Epidermal melanocyte (primary cell): ENCODE measurements at regions not wholly inside any gene's neighbourhood (a gene's known extent, or its start where the extent isn't known, plus 50 kb on each side); places are given as distances from the start of the nearest gene placed in this dataset.
"Not testable (repeated sequence)": the region's sequence is repeated elsewhere in the genome, so short reads cannot be mapped to it uniquely, and the experiment has no call there.

ENCODE experiments used
- DNase-seq: peaks from one replicate; pipeline ENCODE4 v3.0.0; 2011; ENCODE audit warnings: low spot score; ENCODE audit not compliant: insufficient read length

DNA sequence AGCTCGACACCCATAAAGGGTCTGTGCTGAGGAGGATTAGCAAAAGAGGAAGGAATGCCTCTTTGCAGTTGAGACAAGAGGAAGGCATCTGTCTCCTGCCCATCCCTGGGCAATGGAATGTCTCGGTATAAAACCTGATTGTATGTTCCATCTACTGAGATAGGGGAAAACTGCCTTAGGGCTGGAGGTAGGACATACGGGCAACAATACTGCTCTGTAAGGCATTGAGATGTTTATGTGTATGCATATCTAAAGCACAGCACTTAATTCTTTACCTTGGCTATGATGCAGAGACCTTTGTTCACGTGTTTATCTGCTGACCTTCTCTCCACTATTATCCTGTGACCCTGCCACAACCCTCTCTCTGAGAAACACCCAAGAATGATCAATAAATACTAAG lies 210.7 kb downstream of the POTED start:
- DNase-seq: not testable (repeated sequence)

DNA sequence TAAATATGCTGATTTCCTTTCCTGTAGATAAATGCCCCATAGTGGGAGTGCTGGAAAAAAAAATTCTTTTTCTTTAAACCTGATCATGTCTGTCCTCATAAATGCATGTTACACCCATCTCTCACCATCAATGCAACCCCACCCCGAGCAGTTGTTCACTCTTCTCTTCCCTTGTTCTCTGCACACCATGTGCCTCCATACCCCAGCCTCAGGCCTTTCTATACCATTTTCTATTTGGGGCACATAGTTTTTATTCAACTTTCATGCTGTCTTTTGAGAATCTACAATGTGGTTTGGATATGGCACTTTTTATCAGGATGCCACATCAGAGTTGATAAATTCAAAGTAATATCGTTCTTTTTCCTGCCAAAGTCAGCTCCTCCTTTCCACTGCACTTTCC lies 202.6 kb downstream of the POTED start:
- DNase-seq: not testable (repeated sequence)

DNA sequence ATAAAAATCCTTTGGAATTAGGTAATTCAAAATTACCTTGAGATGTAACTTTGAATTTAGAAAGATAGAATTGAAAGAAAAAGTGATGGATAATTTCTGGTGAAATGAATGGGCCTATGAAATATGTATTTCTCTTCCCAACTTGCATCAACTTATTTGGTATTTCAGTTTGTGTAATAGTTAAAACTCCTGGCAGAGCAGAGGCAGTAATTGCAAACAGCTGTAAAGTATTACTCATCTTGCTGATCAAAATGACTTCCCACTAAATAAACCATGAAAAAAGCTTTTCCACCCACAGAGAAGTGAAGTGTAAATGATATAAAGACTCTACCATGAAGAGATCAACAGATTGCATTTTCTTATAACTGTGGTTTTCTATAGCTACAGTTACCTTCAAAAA lies 201.0 kb downstream of the POTED start:
- DNase-seq: not testable (repeated sequence)

DNA sequence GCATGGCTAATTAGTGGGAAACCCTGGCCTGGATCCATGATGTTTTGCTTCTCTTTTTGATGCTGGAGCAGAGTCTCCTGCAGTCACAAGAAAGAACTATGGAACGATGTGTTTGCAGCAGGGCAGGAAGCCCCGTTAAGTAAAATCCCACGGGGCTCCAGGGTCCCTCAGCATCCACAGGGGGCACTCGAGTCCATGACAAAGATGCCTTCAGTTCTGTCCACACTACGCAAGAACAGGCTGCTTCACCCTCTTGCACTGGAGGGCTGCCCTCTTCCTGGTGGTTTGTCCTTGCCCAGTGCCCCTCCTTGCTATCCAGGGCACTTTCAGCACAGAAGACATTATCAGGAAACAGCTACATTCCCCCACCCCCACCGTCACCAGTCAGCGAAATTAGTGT lies 196.9 kb downstream of the POTED start:
- not testable (repeated sequence) for DNase-seq

DNA sequence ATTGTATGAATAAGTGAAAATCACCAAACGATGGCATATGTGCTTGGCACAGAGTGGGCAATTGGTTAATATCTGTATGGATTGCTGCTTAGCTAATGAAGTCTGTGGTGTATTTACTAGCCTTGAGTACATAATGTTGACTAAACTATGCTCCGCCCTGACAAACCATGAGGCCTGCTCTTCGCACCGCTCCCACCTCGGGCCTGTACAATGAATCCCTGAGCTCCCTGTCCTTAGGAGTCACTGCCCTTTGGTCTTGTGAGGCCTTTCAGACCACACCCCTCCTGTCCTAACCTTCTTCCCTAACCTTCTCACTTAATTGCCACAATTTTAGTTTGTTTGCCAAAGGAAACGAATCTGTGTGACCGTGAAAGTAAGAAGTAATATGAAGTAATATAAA lies 193.2 kb downstream of the POTED start:
- not testable (repeated sequence) for DNase-seq
